ENCODE measurements at regions not wholly inside any gene's neighbourhood (a gene's known extent, or its start where the extent isn't known, plus 50 kb on each side); places are given as distances from the start of the nearest gene placed in this dataset.

- no peak for TF ChIP-seq CTCF (IDR thresholded peaks at IDR 0.05)
- TF ChIP-seq EZH2 (IDR thresholded peaks at IDR 0.05; ENCODE audit: borderline replicate concordance, insufficient read depth, low read depth, low read length, poor library complexity, severe bottlenecking), result no peak
These were observed 60.9 kb upstream of the SESN3 start for GRCh38 chr11:95291946-95292345.

Data from B cell (primary cell).